PC-9 (cell line): ENCODE measurements at regions not wholly inside any gene's neighbourhood (a gene's known extent, or its start where the extent isn't known, plus 50 kb on each side); places are given as distances from the start of the nearest gene placed in this dataset.
A peak's percentile ranks its signal among the peaks of the same experiment; 100 is the strongest.
"Not testable (repeated sequence)": the region's sequence is repeated elsewhere in the genome, so short reads cannot be mapped to it uniquely, and the experiment has no call there.

Experiments used
- BruUV-seq: library from RNA; stranded (reverse); fragments of 400-500 nt; replicated peaks from 2 replicates; lab custom pipeline; 2021; lab: Mats Ljungman, UMichigan
- CTCF ChIA-PET: fragments of 300-600 bp; sonication (Branson Sonifier 250); formaldehyde crosslinking; loops from one replicate; lab custom pipeline; 2022; ENCODE audit warnings: antibody characterized with exemption; lab: Charles Lee
- POLR2A ChIA-PET: fragments of 300-600 bp; sonication (Branson Sonifier 250); formaldehyde crosslinking; loops from one replicate; lab custom pipeline; 2022; ENCODE audit warnings: antibody characterized with exemption; ENCODE audit not compliant: unreplicated experiment; lab: Charles Lee
- DNase-seq, 2 experiments: peaks; one replicate each; pipeline versions ENCODE4 v3.0.0 to v3.0.0-alpha.2; 2015 to 2022; ENCODE audit warnings: mixed read lengths in 1 of 2
- H2AFZ ChIP-seq: fragments of 200-600 bp; sonication (generic); 2 replicates; pipeline ENCODE4 v1.8.1; 2017; ENCODE audit warnings: antibody characterized with exemption
- H3F3A ChIP-seq: fragments of 200-600 bp; sonication (generic); 2 replicates; pipeline ENCODE4 v1.8.1; 2017; ENCODE audit warnings: antibody characterized with exemption, mild to moderate bottlenecking, low read depth; ENCODE audit not compliant: insufficient read depth
- H3K27ac ChIP-seq: fragments of 200-600 bp; sonication (generic); 2 replicates; pipeline ENCODE4 v1.6.1; 2016; ENCODE audit warnings: mixed run types
- H3K27me3 ChIP-seq: fragments of 200-600 bp; sonication (generic); 2 replicates; pipeline ENCODE4 v1.6.1; 2016; ENCODE audit warnings: low read depth, mixed run types; ENCODE audit not compliant: insufficient read depth
- H3K36me3 ChIP-seq: fragments of 200-600 bp; sonication (generic); 2 replicates; pipeline ENCODE4 v1.6.1; 2016; ENCODE audit warnings: low read depth, mixed run types
- H3K4me1 ChIP-seq: fragments of 200-600 bp; sonication (generic); replicated peaks from 2 replicates; pipeline ENCODE4 v1.6.1; 2016; ENCODE audit warnings: mixed run types; ENCODE audit not compliant: insufficient read depth
- H3K4me2 ChIP-seq: fragments of 200-600 bp; sonication (generic); 2 replicates; pipeline ENCODE4 v1.6.1; 2017; ENCODE audit warnings: mixed run types
- H3K4me3 ChIP-seq: fragments of 200-600 bp; sonication (generic); 2 replicates; pipeline ENCODE4 v1.6.1; 2016; ENCODE audit warnings: mixed run types
- H3K79me2 ChIP-seq: fragments of 200-600 bp; sonication (generic); 2 replicates; pipeline ENCODE4 v1.6.1; 2017; ENCODE audit warnings: low read depth, mixed run types
- H3K9me2 ChIP-seq: fragments of 200-600 bp; sonication (generic); 2 replicates; pipeline ENCODE4 v1.8.1; 2017; ENCODE audit warnings: mild to moderate bottlenecking; ENCODE audit not compliant: insufficient read depth
- H3K9me3 ChIP-seq: fragments of 200-600 bp; sonication (generic); 2 replicates; pipeline ENCODE4 v1.8.1; 2016; ENCODE audit warnings: low read depth; ENCODE audit not compliant: insufficient read depth
- H4K20me1 ChIP-seq: fragments of 200-600 bp; sonication (generic); 2 replicates; pipeline ENCODE4 v1.8.1; 2017; ENCODE audit not compliant: insufficient read depth
- CTCF ChIP-seq: fragments of 200-600 bp; sonication (generic); conservative IDR thresholded peaks from 2 replicates; pipeline ENCODE4 v1.6.1; 2017; ENCODE audit warnings: mixed run types, antibody characterized with exemption, mild to moderate bottlenecking, moderate library complexity
- EZH2 ChIP-seq: fragments of 200-600 bp; sonication (generic); IDR thresholded peaks from 2 replicates; pipeline ENCODE4 v1.8.0; 2017; ENCODE audit warnings: antibody characterized with exemption, low read depth
- intact Hi-C: fragments of 100-400 bp; cut with micrococcal nuclease; formaldehyde crosslinking; loops from one replicate; pipeline ENCODE4 v1.10.0; 2022; ENCODE audit not compliant: unreplicated experiment

GRCh38 chr10:118832241-118832651, 77.5 kb upstream of the CACUL1 start:
- no peak overlapping the region for H3K27ac ChIP-seq
- no peaks in the 10 kb centered on the region for H3K9me2 ChIP-seq
- H3K4me3 ChIP-seq: no peak overlapping the region
- no peaks in the 10 kb centered on the region for H3K9me3 ChIP-seq
- no peaks in the 10 kb centered on the region for H3K27me3 ChIP-seq
- H3K4me1 ChIP-seq: peaks cover 18% of the 10 kb centered on the region
- H3F3A ChIP-seq: peaks cover 7% of the 10 kb centered on the region; the same call in 1 of the 2 replicates
- ChIA-PET POLR2A (interaction anchor here (0.8 kb wide), 1 partner anchor 12 kb away, joined by 4 read pairs; no protein-coding TSS in a partner anchor), CTCF (no interaction called here)
- H3K79me2 ChIP-seq: no peaks in the 10 kb centered on the region
- intact Hi-C loops: no loop called here
- DNase-seq: no peak
- H2AFZ ChIP-seq: no peak overlapping the region
- no peak for TF ChIP-seq EZH2
- no peak for TF ChIP-seq CTCF
- BruUV-seq: no TSS peak
- H4K20me1 ChIP-seq: no peaks in the 10 kb centered on the region
- no peak overlapping the region for H3K4me2 ChIP-seq
- no peaks in the 10 kb centered on the region for H3K36me3 ChIP-seq

- intact Hi-C loops, DNase-seq, H3K36me3 ChIP-seq, H3K27ac ChIP-seq, CTCF ChIA-PET, H4K20me1 ChIP-seq, H3K4me2 ChIP-seq, POLR2A ChIA-PET, H3K27me3 ChIP-seq, H2AFZ ChIP-seq, H3F3A ChIP-seq, H3K79me2 ChIP-seq, H3K9me2 ChIP-seq, H3K9me3 ChIP-seq, H3K4me3 ChIP-seq, BruUV-seq: not testable (repeated sequence)
- H3K4me1 ChIP-seq: peaks cover 24% of the 10 kb centered on the region
Measured at GRCh38 chr10:118834370-118834769, 79.6 kb upstream of the CACUL1 start.

GRCh38 chr10:118835682-118836326, 81.0 kb upstream of the CACUL1 start:
- H3K4me2 ChIP-seq: peak overlapping the region; percentile 21; the same call in 1 of the 2 replicates
- peaks cover 7% of the 10 kb centered on the region; the same call in 1 of the 2 replicates for H3F3A ChIP-seq
- H3K27me3 ChIP-seq: no peaks in the 10 kb centered on the region
- TF ChIP-seq CTCF: no peak
- TF ChIP-seq EZH2: no peak
- DNase-seq: peak; percentile 89 to 90
- ChIA-PET POLR2A (interaction anchor here (0.6 to 1.4 kb wide), 2 partner anchors 81 to 88 kb away, joined by 3 to 7 read pairs; partner anchors contain the start of gene CACUL1), CTCF (no interaction called here)
- intact Hi-C loops: loop anchor here (5.0 kb wide), 1 partner anchor 186 kb away; no protein-coding TSS in a partner anchor
- H2AFZ ChIP-seq: no peak overlapping the region
- H4K20me1 ChIP-seq: no peaks in the 10 kb centered on the region
- no peaks in the 10 kb centered on the region for H3K9me2 ChIP-seq
- no peaks in the 10 kb centered on the region for H3K9me3 ChIP-seq
- H3K36me3 ChIP-seq: no peaks in the 10 kb centered on the region
- BruUV-seq: no TSS peak
- H3K4me1 ChIP-seq: peaks cover 38% of the 10 kb centered on the region
- H3K4me3 ChIP-seq: no peak overlapping the region
- H3K27ac ChIP-seq: peak overlapping the region; percentile 41
- no peaks in the 10 kb centered on the region for H3K79me2 ChIP-seq
